Stomach (tissue), 8 donors: ENCODE measurements at regions not wholly inside any gene's neighbourhood (a gene's known extent, or its start where the extent isn't known, plus 50 kb on each side); places are given as distances from the start of the nearest gene placed in this dataset.

Experiments used
- DNase-seq, 2 donors: peaks; one replicate each; pipeline versions ENCODE4 v3.0.0 to v3.0.0-alpha.2; 2013 to 2019
- H3K27ac ChIP-seq, 5 donors: fragments of 200-600 bp in 4 of 5; sonication (generic) in 4 of 5; one replicate each; pipeline ENCODE4 v1.5.1; 2013 to 2019; ENCODE audit warnings: mild to moderate bottlenecking in 1 of 5, moderate library complexity in 1 of 5
- H3K27me3 ChIP-seq, 3 donors: fragments of 200-600 bp; sonication (generic); one replicate each; pipeline ENCODE4 v1.5.1; 2017 to 2019; ENCODE audit warnings: mixed run types in 1 of 3
- H3K36me3 ChIP-seq, 4 donors: fragments of 200-600 bp; sonication (generic); 1 replicate in 3 of 4; 2 replicates in 1 of 4; pipeline ENCODE4 v1.5.1; 2016 to 2019
- H3K4me1 ChIP-seq, 4 donors: fragments of 200-600 bp; sonication (generic); one replicate each; pipeline ENCODE4 v1.5.1; 2016 to 2019
- H3K4me3 ChIP-seq, 4 donors: fragments of 200-600 bp; sonication (generic) in 3 of 4; one replicate each; pipeline ENCODE4 v1.5.1; 2016 to 2019; ENCODE audit warnings: mild to moderate bottlenecking in 1 of 4
- H3K9me3 ChIP-seq, 4 donors: fragments of 200-600 bp; sonication (generic); one replicate each; pipeline ENCODE4 v1.5.1; 2016 to 2019
- CTCF ChIP-seq, 7 experiments: fragments of 450-650 bp in 4 of 7; fragments of 200-600 bp in 3 of 7; sonication (generic) in 3 of 7; IDR thresholded peaks; one replicate each; pipeline ENCODE4 v1.5.1; 2016 to 2019; ENCODE audit warnings: antibody characterized with exemption in 7 of 7, control low read depth in 2 of 7, mild to moderate bottlenecking in 1 of 7
- EP300 ChIP-seq: sonication (generic); formaldehyde crosslinking; IDR thresholded peaks from one replicate; pipeline ENCODE4 v1.6.1; 2017; ENCODE audit warnings: antibody characterized with exemption
- POLR2A ChIP-seq, 4 donors: fragments of 450-650 bp; IDR thresholded peaks; one replicate each; pipeline ENCODE4 v1.6.1; 2016; ENCODE audit warnings: antibody characterized with exemption in 4 of 4, control low read depth in 2 of 4, mild to moderate bottlenecking in 1 of 4, moderate library complexity in 1 of 4
- POLR2AphosphoS5 ChIP-seq, 3 donors: sonication (generic); formaldehyde crosslinking; IDR thresholded peaks; one replicate each; pipeline ENCODE4 v1.6.1; 2016; ENCODE audit warnings: antibody characterized with exemption in 3 of 3
- WGBS, 5 donors: extraction: QIAGEN DNeasy Blood & Tissue Kit in 3 of 5; methylation state at CpG; one replicate each; pipeline versions ENCODE4 v1.1.5 to v1.1.7; 2013 to 2018; 5-methylcytosine and 5-hydroxymethylcytosine counted together
- intact Hi-C: fragments of 100-400 bp; cut with DNase I; formaldehyde crosslinking; loops from one replicate; pipeline ENCODE4 v1.15.1; 2023; ENCODE audit warnings: low total_unique reads
- donor health status: healthy with polysubstance abuse.
- donor health status: Bipolar disorder and iron deficiency.
- donor health status: healthy.

GRCh38 chr2:234733093-234733489 lies 218.7 kb upstream of the SH3BP4 start:
- H3K27ac ChIP-seq, result no peak overlapping the region
- H3K36me3 ChIP-seq, result no peaks in the 10 kb centered on the region
- no peaks in the 10 kb centered on the region for H3K4me1 ChIP-seq
- DNase-seq, result no peak
- WGBS, 5 donors, result 87 to 94% (median 91%) methylated on average over 6 of the region's 6 CpGs
- peaks cover 0 to 5% (median 2%) of the 10 kb centered on the region in 4 donors for H3K9me3 ChIP-seq
- no peak for TF ChIP-seq EP300
- no peak for TF ChIP-seq CTCF (IDR thresholded peaks at IDR 0.05)
- TF ChIP-seq POLR2AphosphoS5 (IDR thresholded peaks at IDR 0.05), result no peak
- TF ChIP-seq POLR2A (IDR thresholded peaks at IDR 0.05), result no peak
- H3K4me3 ChIP-seq, result no peak overlapping the region
- no peaks in the 10 kb centered on the region for H3K27me3 ChIP-seq
- intact Hi-C loops, result no loop called here

- Histone ChIP-seq H3K27me3 (no peaks in the 10 kb centered on the region), H3K36me3 (no peaks in the 10 kb centered on the region), H3K4me3 (no peak overlapping the region), H3K27ac (no peak overlapping the region), H3K9me3 (peaks cover 0 to 5% (median 2%) of the 10 kb centered on the region in 4 donors), H3K4me1 (no peaks in the 10 kb centered on the region)
- WGBS, 5 donors, result 90 to 96% (median 93%) methylated on average over 3 of the region's 3 CpGs
- TF ChIP-seq POLR2AphosphoS5 (IDR thresholded peaks at IDR 0.05) (no peak), CTCF (IDR thresholded peaks at IDR 0.05) (no peak), EP300 (no peak), POLR2A (IDR thresholded peaks at IDR 0.05) (no peak)
- intact Hi-C loops, result no loop called here
- DNase-seq, result no peak
These were observed 219.3 kb upstream of the SH3BP4 start for GRCh38 chr2:234732404-234733092.

DNA sequence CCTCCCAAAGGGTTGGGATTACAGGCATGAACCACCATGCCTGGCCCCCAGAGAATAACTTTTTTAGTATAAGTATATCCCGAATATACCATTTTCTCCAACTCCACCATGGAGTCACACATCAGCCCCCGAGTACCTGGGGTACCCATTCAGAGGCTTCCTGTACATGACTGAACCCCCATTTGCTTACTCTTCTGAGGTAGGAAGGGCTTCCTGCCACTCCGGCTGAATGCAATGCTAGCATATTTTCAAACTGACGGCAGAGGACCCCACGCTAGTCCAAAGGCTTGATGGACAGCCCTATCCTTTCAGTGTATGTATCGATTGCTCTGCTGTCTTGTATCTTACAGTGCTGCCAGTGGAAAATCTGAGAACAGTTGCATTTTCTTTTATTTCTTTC lies 220.6 kb upstream of the SH3BP4 start:
- 88 to 93% (median 89%) methylated on average over 6 of the region's 6 CpGs for WGBS, 5 donors
- DNase-seq, result no peak
- no peak for TF ChIP-seq POLR2AphosphoS5 (IDR thresholded peaks at IDR 0.05)
- TF ChIP-seq POLR2A (IDR thresholded peaks at IDR 0.05), result no peak
- no peak for TF ChIP-seq CTCF (IDR thresholded peaks at IDR 0.05)
- no peak for TF ChIP-seq EP300

DNA sequence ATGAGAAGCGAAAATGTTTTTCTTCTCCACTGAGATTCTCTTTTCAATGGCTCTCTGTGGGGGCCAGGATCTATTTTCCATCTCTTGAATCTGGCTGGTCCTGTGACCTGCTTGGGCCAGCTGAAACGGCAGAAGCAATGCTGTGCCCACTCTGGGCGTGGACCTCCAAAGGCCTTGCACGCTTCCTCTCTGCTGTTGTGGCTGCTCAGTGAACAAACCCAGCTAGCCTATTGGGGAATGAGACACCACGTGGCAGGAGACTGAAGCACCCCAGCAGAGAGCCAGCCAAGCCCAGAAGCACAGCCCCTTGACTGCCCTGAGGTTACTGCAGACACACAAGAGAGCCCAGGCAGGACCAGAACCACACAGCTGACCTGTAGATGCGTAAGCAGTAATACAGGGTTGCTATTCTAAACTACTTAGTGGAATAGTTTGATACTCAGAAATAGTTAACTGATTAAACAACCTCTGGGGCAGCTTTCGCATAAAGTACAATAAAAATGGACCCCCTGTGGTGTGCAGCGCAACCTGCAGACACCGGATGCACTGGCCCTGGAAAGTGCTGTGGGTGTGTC lies 221.7 kb upstream of the SH3BP4 start:
- H3K36me3 ChIP-seq, result no peaks in the 10 kb centered on the region
- DNase-seq, result no peak
- no peak overlapping the region for H3K4me3 ChIP-seq
- H3K27me3 ChIP-seq, result no peaks in the 10 kb centered on the region
- 81 to 86% (median 82%) methylated on average over 9 of the region's 9 CpGs for whole genome bisulfite sequencing, 5 donors
- H3K9me3 ChIP-seq, result peaks cover 0 to 4% (median 2%) of the 10 kb centered on the region in 4 donors
- TF ChIP-seq POLR2A (IDR thresholded peaks at IDR 0.05) (no peak), CTCF (IDR thresholded peaks at IDR 0.05) (no peak), EP300 (no peak), POLR2AphosphoS5 (IDR thresholded peaks at IDR 0.05) (no peak)
- intact Hi-C loops, result no loop called here
- H3K4me1 ChIP-seq, result no peaks in the 10 kb centered on the region
- no peak overlapping the region for H3K27ac ChIP-seq

More for the DNA sequence above, 220.6 kb upstream of the SH3BP4 start:
- intact Hi-C loops, result no loop called here
- H3K4me1 ChIP-seq, result no peaks in the 10 kb centered on the region
- no peaks in the 10 kb centered on the region for H3K36me3 ChIP-seq
- no peak overlapping the region for H3K4me3 ChIP-seq
- H3K9me3 ChIP-seq, result peaks cover 0 to 5% (median 2%) of the 10 kb centered on the region in 4 donors
- H3K27ac ChIP-seq, result no peak overlapping the region
- H3K27me3 ChIP-seq, result no peaks in the 10 kb centered on the region
